Cardiac septum (tissue), 1 donor: ENCODE measurements at regions not wholly inside any gene's neighbourhood (a gene's known extent, or its start where the extent isn't known, plus 50 kb on each side); places are given as distances from the start of the nearest gene placed in this dataset.
"Not testable (repeated sequence)": the region's sequence is repeated elsewhere in the genome, so short reads cannot be mapped to it uniquely, and the experiment has no call there.

Source experiments
- DNase-seq: peaks from one replicate; pipeline ENCODE4 v3.0.0-alpha.2; 2020; ENCODE audit warnings: low spot score
- intact Hi-C: fragments of 100-400 bp; cut with DNase I; formaldehyde crosslinking; loops from one replicate; pipeline ENCODE4 v1.14.0; 2022
- donor health status: DM: no; HTN: no; CAD: no.

DNA sequence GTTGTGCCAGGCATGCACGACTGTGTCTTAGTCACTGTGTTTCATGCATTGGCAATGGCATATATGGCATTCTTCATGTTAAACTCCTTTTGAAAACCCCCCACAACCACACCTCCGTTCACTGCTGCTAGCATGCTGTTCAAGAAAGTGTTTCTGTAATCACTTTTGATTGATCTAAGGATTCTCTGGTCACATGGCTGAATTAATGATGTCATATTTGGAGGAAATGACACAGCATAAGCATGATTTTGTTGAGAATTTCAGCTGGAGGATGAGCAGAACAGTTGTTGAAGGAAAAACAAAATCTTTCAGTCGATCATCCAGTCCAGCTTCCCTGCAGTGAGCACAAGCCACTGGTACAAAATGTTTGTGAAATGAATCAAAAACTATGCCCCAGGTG lies 203.5 kb upstream of the ECI2 start:
- intact Hi-C loops: no loop called here

DNA sequence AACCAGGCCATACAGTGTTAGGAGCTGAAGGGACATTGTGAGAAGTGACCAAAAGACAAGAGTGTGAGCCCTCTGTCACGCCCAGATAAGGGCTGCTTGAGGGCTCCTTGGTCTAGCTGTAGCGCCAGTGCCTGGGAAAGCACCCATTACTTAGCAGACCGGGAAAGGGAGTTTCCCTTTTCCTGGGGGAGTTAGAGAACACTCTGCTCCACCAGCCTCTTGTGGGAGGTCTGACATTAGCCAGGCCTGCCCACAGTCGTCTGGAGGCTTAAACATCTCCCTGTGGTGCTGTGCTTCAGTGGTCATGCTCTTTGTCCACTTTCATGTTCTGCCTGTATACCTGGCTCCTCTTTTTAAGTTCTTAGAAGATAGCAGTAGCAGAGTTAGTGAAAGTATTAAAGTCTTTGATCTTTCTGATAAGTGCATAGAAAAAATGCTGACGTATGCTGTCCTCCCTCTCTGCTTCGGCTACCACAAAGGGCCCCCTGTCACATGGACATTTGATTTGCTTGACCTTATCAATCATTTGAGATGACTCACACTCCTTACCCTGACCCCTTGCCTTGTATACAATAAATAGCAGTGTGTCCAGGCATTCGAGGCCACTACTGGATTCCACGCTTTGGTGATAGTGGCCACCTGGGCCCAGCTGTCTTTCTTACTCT lies 201.5 kb upstream of the ECI2 start:
- intact Hi-C loops: no loop called here
- DNase-seq: no peak

More for the DNA sequence above, 203.5 kb upstream of the ECI2 start:
- no peak for DNase-seq

DNA sequence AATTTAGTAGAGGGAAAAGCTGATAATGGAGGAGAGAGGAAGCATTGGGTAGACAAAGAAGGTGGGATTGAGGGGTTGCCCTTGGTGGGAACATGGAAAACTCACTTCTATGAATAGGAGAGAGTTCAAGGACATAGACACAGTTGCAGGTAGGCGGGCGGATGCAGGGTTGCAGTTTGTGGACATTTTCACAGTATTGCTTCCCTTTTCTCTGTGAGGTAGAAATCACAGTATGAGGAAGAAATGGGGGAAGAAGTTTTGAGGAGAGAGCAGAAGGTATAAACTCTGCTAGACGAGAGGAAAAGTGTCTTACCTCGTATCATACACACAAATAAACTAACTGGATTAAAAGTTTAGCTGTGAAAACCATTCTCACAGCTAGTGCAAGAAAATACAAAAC lies 200.7 kb upstream of the ECI2 start:
- DNase-seq: no peak
- intact Hi-C loops: no loop called here

DNA sequence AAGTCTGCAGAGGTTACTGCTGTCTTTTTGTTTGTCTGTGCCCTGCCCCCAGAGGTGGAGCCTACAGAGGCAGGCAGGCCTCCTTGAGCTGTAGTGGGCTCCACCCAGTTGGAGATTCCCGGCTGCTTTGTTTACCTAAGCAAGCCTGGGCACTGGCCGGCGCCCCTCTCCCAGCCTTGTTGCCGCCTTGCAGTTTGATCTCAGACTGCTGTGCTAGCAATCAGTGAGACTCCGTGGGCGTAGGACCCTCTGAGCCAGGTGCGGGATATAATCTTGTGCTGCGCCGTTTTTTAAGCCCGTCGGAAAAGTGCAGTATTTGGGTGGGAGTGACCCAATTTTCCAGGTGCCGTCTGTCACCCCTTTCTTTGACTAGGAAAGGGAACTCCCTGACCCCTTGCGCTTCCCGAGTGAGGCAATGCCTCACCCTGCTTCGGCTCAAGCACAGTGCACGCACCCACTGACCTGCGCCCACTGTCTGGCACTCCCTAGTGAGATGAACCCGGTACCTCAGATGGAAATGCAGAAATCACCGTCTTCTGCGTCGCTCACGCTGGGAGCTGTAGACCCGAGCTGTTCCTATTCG lies 198.9 kb upstream of the ECI2 start:
- DNase-seq, intact Hi-C loops: not testable (repeated sequence)

DNA sequence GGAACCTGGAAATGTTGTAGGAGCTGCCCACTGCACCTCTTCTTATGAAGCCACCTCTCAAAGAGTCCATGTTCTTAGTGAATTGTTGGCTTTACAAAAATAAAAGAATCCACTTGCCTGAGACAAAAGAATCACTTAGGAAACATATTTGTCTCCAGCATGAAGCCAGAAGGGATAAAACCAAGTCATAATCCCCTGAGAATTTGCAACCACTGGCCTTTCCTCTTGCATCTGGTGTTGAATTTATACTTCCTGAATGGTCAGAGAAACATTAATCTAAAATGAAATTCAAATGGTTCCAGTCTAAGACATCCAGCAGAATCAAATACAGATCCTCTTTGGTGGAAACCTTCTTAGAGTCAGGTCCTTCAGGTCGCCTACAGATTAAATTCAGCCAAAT lies 192.5 kb upstream of the ECI2 start:
- intact Hi-C loops: no loop called here
- DNase-seq: no peak

DNA sequence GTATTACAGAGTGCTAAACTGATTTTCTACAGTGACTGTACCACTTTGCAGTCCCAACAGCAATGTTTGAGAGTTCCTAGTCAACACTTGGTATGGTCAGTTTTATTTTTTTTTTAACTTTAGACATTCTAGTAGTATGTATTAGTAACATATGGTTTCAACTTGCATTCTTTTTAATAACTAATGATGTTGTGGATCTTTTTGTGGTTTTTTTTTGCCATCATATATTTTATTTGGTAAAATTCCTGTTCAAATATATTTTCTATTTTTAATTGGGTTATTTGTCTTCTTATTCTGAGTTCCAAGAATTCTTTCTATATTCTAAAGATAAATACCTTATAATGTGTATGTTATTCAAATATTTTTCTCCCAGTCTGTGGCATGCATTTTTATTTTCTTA lies 189.4 kb upstream of the ECI2 start:
- intact Hi-C loops: no loop called here
- no peak for DNase-seq

DNA sequence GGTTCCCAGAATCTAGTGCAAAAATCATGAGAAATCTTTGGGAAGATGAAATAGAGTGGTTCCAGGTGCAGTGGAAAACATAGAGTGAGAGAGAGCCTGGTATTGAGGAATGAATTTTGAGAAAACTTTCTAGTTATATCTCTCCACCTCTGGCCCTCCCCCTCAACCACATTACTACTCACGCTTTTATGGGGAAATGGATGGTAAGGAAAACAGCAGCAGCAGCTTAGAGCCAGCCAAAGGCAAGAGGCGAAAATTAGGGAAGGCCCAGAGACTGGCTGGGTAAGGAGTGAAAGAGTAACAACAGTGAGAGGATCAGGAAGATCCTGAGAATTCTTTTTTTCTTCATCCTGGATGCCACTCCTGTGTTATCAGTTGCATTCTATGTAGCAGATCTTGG lies 187.9 kb upstream of the ECI2 start:
- intact Hi-C loops: no loop called here

DNA sequence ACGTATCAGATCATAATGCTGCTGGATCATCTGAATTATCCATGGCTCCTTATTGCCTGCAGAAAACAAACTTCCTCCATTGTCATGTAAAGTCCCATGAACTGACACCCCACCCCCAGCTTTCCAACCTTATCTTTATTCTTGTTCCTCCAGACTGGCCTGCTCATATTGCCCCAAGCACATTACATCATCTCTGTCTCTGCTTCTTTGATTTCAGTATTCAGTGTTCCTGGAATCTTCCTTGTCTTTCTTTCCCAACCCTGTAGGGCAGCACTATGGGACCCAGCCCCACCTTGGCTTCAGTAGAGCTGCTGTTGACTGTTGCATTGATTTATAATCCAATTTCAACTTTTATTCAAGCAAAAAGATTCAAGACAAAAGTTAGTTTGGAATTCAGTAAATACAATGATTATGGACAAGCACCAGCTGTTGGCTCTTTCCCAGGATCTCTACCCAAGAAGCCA lies 187.5 kb upstream of the ECI2 start:
- DNase-seq: no peak
- intact Hi-C loops: no loop called here

More for the DNA sequence above, 187.9 kb upstream of the ECI2 start:
- no peak for DNase-seq

DNA sequence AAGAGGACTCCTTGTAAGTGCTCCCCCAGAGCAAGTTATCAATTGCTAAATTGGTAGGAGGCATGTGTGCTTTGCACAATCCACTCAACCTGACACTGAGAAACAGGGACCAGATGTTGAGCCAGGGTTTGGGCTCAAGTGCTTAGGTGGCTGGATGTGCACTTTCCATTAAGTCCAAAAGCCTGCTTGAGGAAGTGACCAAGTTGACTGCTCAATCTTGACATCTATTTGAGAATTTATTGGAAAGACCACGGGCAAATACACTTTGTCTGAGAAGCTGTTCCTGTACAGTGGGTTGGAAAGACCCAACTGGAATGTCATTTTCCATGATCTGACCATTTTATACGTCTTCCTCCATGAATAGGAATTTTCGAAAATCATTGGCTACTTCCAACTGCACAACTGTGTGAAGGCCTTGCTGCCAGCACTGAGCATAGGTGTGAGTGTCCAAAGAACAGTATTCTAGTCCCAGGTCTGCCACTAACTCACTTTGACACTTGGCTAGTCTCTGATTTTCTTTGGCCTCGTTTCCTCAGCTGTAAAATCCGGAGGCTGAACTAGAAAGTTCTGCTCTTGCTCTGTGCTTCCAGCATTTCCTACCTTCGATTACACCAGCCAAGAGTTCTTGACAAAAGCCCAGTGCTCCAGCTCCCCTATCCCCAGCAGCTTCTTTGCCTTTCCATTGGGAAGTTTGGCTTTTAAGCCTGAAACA lies 186.9 kb upstream of the ECI2 start:
- intact Hi-C loops: no loop called here
- DNase-seq: no peak

DNA sequence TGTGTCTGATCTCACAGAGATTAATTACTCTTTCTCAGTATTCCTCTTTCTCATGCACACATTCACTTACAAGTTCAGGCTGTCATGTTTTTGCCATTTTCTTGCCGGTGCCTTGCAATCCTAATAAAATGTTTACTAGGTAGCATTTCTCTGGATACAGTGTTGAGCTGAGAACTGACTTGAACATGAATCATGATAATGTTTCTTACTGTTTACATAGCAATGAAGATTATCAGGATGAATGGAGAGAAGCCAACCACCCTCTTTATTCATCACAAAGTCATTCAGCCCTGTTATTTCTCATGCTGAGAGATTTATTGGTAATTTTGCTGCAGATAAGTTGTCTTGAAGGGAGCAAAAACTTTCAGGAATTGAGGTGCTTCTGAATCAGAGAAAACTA lies 185.5 kb upstream of the ECI2 start:
- no peak for DNase-seq
- intact Hi-C loops: no loop called here

DNA sequence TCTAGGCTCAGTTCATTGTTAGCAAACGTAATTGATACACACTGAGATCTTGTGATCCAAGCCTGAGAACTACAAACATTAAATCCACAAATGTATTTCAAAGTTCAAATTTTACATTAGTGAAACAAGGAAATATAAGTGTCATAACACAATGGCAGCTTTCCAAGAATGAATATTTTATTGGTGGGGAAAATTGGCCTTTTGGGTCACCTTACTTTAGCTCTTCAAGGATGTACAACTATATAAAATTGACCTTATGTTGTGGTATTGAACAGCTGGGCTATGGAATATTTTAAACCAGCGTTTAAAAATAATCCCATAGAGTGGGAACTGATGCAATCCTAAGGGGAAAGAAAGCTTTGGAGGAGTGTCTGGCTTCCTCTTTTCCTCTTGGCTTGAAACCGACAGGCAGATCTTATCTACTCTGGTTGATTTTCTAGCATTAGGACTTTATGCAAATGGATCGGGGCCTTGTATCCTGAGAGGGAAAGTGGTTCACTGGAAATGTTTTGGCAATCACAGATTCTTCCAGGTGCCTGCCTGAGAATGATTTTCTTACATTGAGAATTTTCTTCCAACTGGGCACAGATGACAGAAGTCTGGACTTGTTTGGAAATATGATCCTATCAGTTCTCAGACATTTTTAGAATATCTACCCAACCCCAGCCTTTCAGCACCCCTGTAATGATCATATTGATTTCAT lies 184.8 kb upstream of the ECI2 start:
- intact Hi-C loops: loop anchor here (5.0 kb wide), 1 partner anchor 32 kb away; no protein-coding TSS in a partner anchor
- no peak for DNase-seq

DNA sequence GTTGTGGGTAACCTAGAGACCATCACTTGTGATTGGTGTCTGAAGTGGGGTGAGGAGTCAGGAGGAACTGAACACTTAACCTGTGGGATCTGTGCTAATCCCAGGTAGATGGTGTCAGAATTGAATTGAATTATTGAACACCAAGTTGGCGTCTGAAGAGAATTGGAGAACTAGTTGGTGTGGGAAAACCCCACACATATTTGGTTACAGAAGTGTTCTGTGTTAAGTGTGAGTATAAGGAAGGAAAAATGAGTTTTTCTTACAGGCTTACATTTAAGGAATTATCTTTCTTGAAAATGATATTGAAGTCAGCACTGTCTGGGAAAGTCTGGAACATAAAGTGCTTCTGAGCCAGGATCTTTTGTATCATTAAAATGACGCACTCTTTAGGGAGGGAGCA lies 182.9 kb upstream of the ECI2 start:
- DNase-seq: no peak
- intact Hi-C loops: loop anchor here (5.0 kb wide), 1 partner anchor 34 kb away; no protein-coding TSS in a partner anchor

DNA sequence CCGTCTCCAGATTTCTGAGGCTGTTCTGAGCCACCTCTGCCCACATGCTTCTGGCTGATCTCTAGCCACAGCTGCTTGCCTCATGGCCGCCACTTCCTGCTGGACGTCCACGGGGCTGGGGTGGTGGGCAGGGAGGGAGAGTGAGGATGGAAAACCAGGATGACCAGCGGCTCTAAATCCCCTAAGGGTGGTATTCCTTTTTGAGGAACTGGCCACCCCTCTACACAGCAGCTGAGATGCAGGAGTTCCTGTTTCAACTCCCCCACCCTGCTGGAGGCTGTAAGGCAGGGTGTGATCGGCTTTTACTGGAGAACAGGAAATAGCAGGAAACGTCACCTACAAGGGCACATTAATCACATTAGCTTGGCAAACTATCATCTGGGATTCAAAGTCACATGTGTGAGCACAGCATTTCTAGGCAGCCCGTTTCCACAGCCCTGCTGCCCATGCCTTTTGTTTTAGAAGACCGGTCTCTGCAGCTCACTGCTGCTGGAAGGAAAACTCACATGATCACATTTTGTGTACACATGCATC lies 181.6 kb upstream of the ECI2 start:
- DNase-seq: no peak
- intact Hi-C loops: loop anchor here (5.0 kb wide), 1 partner anchor 35 kb away; no protein-coding TSS in a partner anchor

DNA sequence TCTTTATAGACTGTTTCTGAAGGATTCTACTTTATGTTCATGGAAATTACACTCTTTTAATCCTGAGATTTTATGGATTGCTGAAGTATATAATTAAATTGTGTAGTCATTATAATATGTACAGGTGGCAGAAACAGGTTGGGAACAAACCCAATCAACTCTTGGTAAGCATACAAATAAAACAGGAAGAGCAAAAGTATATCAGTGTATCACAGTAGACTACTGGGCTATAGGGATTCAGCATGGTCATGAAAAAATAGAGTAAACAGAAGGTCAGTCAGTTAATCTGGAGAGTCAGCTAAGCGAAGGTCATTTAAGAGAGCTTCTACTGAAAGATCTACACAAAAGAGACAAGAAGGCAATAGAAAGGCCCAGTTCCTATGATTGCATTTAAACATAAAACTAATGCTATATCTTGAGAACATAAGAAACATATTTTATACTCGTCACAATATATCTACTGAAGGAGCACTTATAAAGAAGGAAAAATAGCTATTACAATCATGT lies 178.9 kb upstream of the ECI2 start:
- DNase-seq: no peak
- intact Hi-C loops: loop anchor here (5.0 kb wide), 1 partner anchor 623 kb away; no protein-coding TSS in a partner anchor

DNA sequence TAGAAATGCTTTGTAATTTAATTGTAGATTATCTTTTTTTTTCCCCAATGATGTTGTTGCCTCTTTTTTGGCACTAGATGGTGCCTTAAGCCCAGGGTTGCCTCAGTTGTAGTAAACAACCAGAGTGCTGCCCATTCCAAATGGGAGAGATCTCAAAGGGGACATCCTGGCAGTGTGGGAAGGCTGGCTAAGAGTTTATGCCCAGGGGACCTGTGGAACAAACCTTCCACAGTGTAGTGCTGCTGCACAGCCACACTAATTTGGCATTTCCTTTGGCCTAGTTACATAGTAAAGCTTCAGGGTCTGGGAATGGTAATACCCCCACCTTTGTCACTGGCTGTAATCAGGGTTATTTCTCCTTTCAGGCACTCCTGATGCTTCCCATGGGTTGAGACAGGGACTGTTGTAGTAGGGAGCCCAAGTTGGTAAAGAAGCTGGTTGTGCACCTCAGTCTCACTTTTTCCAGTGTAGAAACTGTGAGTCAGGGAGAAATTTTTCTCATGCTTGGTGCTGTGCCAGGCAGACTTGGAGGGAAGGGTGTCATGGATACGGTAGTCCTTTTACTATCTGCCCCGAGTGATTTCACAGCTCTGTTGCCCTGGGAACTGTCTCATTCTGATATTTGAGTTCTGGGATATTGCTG lies 177.8 kb upstream of the ECI2 start:
- intact Hi-C loops: loop anchor here (5.0 kb wide), 1 partner anchor 624 kb away; no protein-coding TSS in a partner anchor

DNA sequence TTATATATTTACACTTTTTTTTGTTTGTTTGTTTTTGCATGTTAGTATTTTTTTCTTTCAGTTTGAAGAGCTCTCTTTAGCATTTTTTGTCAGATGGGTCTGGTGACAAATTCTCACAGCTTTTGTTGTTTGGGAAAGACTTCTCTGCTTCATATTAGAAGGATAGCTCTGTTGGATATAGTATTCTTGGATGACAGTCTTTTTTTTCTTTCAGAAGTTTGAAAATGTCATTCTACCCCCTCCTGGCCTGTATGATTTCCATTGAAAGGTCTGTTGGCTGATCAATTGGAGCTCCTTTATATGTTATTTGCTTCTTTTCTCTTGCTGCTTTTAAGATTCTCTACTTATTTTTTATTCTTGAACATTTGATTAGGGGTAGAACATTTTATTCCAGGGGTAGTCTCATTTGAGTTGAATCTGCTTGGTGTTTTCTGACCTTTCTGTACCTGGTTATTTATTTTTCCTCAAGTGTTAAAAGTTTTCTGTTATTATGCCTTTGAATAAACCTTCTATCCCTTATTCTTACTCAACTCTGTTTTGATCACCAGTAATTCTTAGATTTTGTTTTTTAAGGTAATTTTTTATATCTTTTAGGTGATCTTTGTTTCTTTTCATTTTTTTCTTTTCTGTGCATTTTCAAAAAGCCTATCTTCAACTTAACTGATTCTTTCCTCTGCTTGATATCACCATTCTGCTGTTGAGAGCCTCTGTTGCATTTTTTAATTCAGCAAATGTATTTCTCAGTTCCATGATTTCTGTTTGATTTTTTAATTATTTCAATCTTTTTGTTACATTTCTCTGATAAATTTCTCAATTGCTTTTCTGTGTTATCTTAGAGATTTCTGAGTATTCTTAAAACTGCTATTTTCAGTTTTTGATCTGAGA lies 176.8 kb upstream of the ECI2 start:
- no peak for DNase-seq
- intact Hi-C loops: loop anchor here (5.0 kb wide), 1 partner anchor 625 kb away; no protein-coding TSS in a partner anchor

More for the DNA sequence above, 177.8 kb upstream of the ECI2 start:
- no peak for DNase-seq

DNA sequence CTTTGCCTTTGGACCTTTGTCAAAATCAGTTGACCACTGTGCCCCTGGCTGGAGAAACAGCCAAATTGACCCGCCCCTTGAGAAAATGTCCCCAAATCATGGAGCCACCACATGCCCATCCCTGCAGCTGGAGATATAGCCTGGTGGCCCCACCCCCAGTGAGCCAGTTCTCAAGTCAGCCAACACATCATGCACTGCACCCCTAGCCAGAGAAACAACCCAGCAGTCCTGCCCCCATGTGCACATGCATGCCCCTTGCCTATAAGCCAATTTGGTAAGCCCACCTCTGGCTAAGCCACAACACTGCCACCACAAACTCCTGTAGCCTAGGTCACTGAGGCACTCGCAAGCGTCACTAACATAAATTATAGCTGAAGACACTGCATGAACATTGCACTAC lies 174.2 kb upstream of the ECI2 start:
- intact Hi-C loops: no loop called here
- DNase-seq: no peak

DNA sequence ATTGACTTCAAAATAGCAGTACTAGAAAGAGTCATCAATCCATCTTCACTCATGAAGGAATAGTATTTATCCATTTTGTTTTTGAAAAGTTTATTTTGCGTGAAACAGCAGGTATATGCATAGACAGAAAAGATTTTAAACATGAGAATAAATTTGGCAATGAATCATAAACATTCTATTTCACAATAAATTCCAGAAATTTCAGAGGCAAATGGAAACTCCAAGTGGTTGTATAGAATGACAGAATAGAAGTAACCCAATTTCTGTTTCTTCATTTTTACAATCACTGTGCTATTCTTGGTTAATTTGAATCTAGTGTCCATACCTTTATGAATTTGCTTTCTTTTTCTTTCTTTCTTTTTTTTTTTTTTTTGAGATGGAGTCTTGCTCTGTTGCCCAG lies 173.0 kb upstream of the ECI2 start:
- DNase-seq: no peak
- intact Hi-C loops: no loop called here
